ENCODE measurements at regions not wholly inside any gene's neighbourhood (a gene's known extent, or its start where the extent isn't known, plus 50 kb on each side); places are given as distances from the start of the nearest gene placed in this dataset.

- Histone ChIP-seq H3K14ac (replicated peaks; ENCODE audit: low read depth, low read length) (no peak overlapping the region), H2AK5ac (ENCODE audit: low read depth, low read length) (no peak overlapping the region), H3K9me1 (ENCODE audit: insufficient read depth, low read length) (no peaks in the 10 kb centered on the region), H2BK120ac (ENCODE audit: low read depth, low read length) (no peak overlapping the region), H3K56ac (ENCODE audit: extremely low read depth, insufficient read depth, low read length) (no peak overlapping the region), H2BK5ac (ENCODE audit: low read depth, low read length, poor library complexity, severe bottlenecking) (no peak overlapping the region), H4K91ac (ENCODE audit: insufficient read depth, low read depth, low read length) (no peak overlapping the region), H3K4me3 (ENCODE audit: insufficient read depth, low read depth, low read length) (no peak overlapping the region), H4K8ac (ENCODE audit: low read depth in 2 of 2, low read length in 2 of 2) (no peak overlapping the region), H4K5ac (ENCODE audit: low read depth, low read length) (no peak overlapping the region), H3K27ac (ENCODE audit: insufficient read depth, low read length) (no peak overlapping the region), H4K20me1 (ENCODE audit: insufficient read depth, low read length) (no peaks in the 10 kb centered on the region), H3K4me1 (ENCODE audit: control insufficient read depth, insufficient read depth, low read length) (peaks cover 2% of the 10 kb centered on the region; the same call in 1 of the 2 replicates), H3K23ac (ENCODE audit: low read depth, low read length) (no peak overlapping the region), H3K27me3 (ENCODE audit: control insufficient read depth, insufficient read depth, low read length) (no peaks in the 10 kb centered on the region), H3K4me2 (ENCODE audit: low read depth, low read length) (no peak overlapping the region), H3K9me3 (ENCODE audit: control insufficient read depth, insufficient read depth, low read length) (no peaks in the 10 kb centered on the region), H2BK20ac (ENCODE audit: low read depth, low read length) (no peak overlapping the region), H3K9ac (ENCODE audit: low read depth, low read length) (no peak overlapping the region), H2AFZ (replicated peaks; ENCODE audit: low read length, poor library complexity) (no peak overlapping the region), H2BK15ac (ENCODE audit: low read depth, low read length) (no peak overlapping the region), H2AK9ac (replicated peaks; ENCODE audit: low read depth, low read length, poor library complexity) (no peak overlapping the region), H3K79me1 (ENCODE audit: low read depth in 1 of 2, low read length in 2 of 2) (no peaks in the 10 kb centered on the region), H3K4ac (ENCODE audit: low read depth, low read length) (no peak overlapping the region), H3K36me3 (ENCODE audit: control insufficient read depth, insufficient read depth, low read length) (no peaks in the 10 kb centered on the region), H3K18ac (ENCODE audit: low read depth, low read length) (no peak overlapping the region)
- in situ Hi-C loops (cut with MboI; ENCODE audit: low sequenced_read_pairs) = no loop called here
- dilution Hi-C loops (cut with HindIII; ENCODE audit: low sequenced_read_pairs, unreplicated experiment) = no loop called here
- no CpG with 5 or more reads among the region's 2 CpGs for WGBS, 2 experiments (ENCODE audit: extremely low coverage in 2 of 2, insufficient read length in 1 of 2)
- no peak for ATAC-seq (ENCODE audit: low read depth)
- POLR2A ChIA-PET (ENCODE audit: unreplicated experiment) = no interaction called here
- CTCF ChIA-PET = interaction anchor here (0.7 kb wide), 1 partner anchor 105 kb away, joined by 4 read pairs; no protein-coding TSS in a partner anchor
- BruUV-seq (replicated peaks) = no TSS peak
- intact Hi-C loops (cut with micrococcal nuclease) = no loop called here
- TF ChIP-seq RCOR1 (IDR thresholded peaks at IDR 0.05; ENCODE audit: insufficient replicate concordance, low read length) = no peak
- TF ChIP-seq CEBPB (IDR thresholded peaks at IDR 0.05; ENCODE audit: low read depth, low read length) = peak; percentile 48
- no peak for TF ChIP-seq SMC3 (IDR thresholded peaks at IDR 0.05; ENCODE audit: low read depth, low read length)
- no peak for TF ChIP-seq RFX5 (IDR thresholded peaks at IDR 0.05; ENCODE audit: low read depth, low read length)
- TF ChIP-seq USF2 (IDR thresholded peaks at IDR 0.05; ENCODE audit: low read depth, low read length) = no peak
- DNase-seq = no peak
Observed at GRCh38 chrX:13169684-13170083, 125.3 kb upstream of the FAM9C start.
